Chondrocyte (in vitro differentiated cells): ENCODE measurements at regions not wholly inside any gene's neighbourhood (a gene's known extent, or its start where the extent isn't known, plus 50 kb on each side); places are given as distances from the start of the nearest gene placed in this dataset.
"Not testable (repeated sequence)": the region's sequence is repeated elsewhere in the genome, so short reads cannot be mapped to it uniquely, and the experiment has no call there.

Source experiments
- DNase-seq: peaks from one replicate; pipeline ENCODE4 v3.0.0; 2021; ENCODE audit warnings: mixed read lengths, low spot score
- H3K27ac Mint-ChIP-seq: one replicate; pipeline ENCODE4 v1.8.0; 2021; ENCODE audit warnings: mild to moderate bottlenecking, moderate library complexity, mixed read lengths; ENCODE audit not compliant: unreplicated experiment
- H3K27me3 Mint-ChIP-seq: 2 replicates; pipeline ENCODE4 v1.8.0; 2021; ENCODE audit warnings: low read depth, mixed read lengths
- H3K36me3 Mint-ChIP-seq: 2 replicates; pipeline ENCODE4 v1.8.0; 2021; ENCODE audit warnings: low read depth, mixed read lengths
- H3K4me1 Mint-ChIP-seq: 2 replicates; pipeline ENCODE4 v1.8.0; 2021; ENCODE audit warnings: low read depth, mild to moderate bottlenecking, mixed read lengths
- H3K4me3 Mint-ChIP-seq: one replicate; pipeline ENCODE4 v1.8.0; 2021; ENCODE audit warnings: mild to moderate bottlenecking, moderate library complexity, mixed read lengths; ENCODE audit not compliant: unreplicated experiment
- H3K9me3 Mint-ChIP-seq: 2 replicates; pipeline ENCODE4 v1.8.0; 2021; ENCODE audit warnings: low read depth, mixed read lengths
- CTCF ChIP-seq: fragments of 200-600 bp; sonication (generic); IDR thresholded peaks from 2 replicates; pipeline ENCODE4 v1.5.0; 2021; ENCODE audit warnings: antibody characterized with exemption, mild to moderate bottlenecking, moderate library complexity

GRCh38 chr22:27075891-27076290 lies 418.5 kb downstream of the MIAT start:
- H3K27me3 Mint-ChIP-seq = no peaks in the 10 kb centered on the region
- TF ChIP-seq CTCF = no peak
- H3K36me3 Mint-ChIP-seq = no peaks in the 10 kb centered on the region
- no peak for DNase-seq
- H3K27ac Mint-ChIP-seq = no peak overlapping the region
- H3K9me3 Mint-ChIP-seq = no peaks in the 10 kb centered on the region
- peaks cover 12% of the 10 kb centered on the region for H3K4me1 Mint-ChIP-seq
- no peak overlapping the region for H3K4me3 Mint-ChIP-seq

DNA sequence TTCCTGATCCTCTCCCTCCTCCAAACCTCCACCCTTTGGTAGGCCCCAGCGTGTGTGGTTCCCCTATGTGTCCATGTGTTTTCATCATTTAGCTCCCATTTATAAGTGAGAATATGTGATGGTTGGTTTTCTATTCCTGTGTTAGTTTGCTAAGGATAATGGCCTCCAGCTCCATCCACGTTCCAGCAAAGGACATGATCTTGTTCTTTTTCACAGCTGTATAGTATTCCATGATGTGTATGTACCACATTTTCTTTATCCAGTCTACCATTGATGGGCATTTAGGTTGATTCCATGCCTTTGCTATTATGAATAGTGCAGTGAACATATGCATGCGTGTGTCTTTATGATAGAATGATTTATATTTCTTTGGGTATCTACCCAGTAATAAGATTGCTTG lies 420.7 kb downstream of the MIAT start:
- H3K4me3 Mint-ChIP-seq, H3K27ac Mint-ChIP-seq, H3K9me3 Mint-ChIP-seq, H3K27me3 Mint-ChIP-seq, DNase-seq, H3K36me3 Mint-ChIP-seq: not testable (repeated sequence)
- peaks cover 12% of the 10 kb centered on the region for H3K4me1 Mint-ChIP-seq

DNA sequence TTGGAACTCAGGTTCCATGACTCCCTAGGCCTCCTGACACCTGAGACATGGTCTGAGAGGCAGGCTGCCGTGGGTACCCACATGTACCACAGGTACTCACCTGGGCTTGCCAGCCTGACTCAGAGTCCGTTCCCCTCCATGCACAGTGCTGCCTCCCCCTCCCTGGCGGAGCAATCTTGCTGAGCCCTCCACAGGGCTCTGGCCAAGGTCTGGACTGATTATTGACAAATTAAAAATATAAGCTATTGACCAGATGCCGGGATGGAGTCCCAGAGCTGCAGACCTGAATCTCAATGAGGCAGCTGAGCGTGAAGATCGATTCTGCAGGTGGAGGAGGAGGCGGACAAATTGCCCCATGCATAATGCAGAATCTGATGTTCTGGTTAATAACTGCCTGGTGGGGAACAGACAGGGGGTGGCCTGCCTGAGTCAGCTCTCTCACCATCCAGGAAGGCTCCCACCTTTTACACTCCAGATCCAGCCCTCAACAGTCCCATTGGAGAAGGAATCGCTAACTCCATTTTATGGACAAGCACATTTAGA lies 422.7 kb downstream of the MIAT start:
- Mint-ChIP-seq H3K4me3 (no peak overlapping the region), H3K36me3 (no peaks in the 10 kb centered on the region), H3K27me3 (no peaks in the 10 kb centered on the region), H3K9me3 (no peaks in the 10 kb centered on the region), H3K27ac (no peak overlapping the region), H3K4me1 (peaks cover 5% of the 10 kb centered on the region)
- TF ChIP-seq CTCF = no peak
- DNase-seq = no peak

DNA sequence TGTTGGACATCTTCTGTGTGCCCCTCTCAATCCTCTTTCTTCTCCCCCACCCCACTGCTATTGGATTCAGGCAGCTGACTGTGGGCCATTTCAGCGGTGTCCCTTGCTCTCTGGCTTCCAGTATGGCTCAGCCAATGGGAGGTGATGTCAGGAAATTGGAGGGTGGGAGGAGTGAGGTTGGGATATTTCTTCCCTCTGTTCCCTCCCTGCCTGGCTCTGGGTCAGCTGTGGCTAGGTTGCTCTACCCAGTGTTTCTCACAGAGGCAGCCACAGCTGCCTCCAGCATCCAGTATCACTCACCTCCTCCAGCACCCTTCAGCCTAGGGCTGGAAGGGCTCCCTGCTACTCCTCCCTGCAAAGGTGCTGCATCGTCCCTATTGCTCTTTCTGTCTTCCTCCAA lies 423.5 kb downstream of the MIAT start:
- TF ChIP-seq CTCF = no peak
- Mint-ChIP-seq H3K9me3 (no peaks in the 10 kb centered on the region), H3K4me3 (no peak overlapping the region), H3K4me1 (peaks cover 5% of the 10 kb centered on the region), H3K27me3 (no peaks in the 10 kb centered on the region), H3K36me3 (no peaks in the 10 kb centered on the region), H3K27ac (no peak overlapping the region)
- no peak for DNase-seq

- no peaks in the 10 kb centered on the region for H3K27me3 Mint-ChIP-seq
- peaks cover 20% of the 10 kb centered on the region for H3K4me1 Mint-ChIP-seq
- peaks cover 3% of the 10 kb centered on the region for H3K36me3 Mint-ChIP-seq
- no peak for TF ChIP-seq CTCF
- H3K9me3 Mint-ChIP-seq = peaks cover 8% of the 10 kb centered on the region
- no peak overlapping the region for H3K27ac Mint-ChIP-seq
- DNase-seq = no peak
- no peak overlapping the region for H3K4me3 Mint-ChIP-seq
Measured at GRCh38 chr22:27083610-27084009, 426.2 kb downstream of the MIAT start.

DNA sequence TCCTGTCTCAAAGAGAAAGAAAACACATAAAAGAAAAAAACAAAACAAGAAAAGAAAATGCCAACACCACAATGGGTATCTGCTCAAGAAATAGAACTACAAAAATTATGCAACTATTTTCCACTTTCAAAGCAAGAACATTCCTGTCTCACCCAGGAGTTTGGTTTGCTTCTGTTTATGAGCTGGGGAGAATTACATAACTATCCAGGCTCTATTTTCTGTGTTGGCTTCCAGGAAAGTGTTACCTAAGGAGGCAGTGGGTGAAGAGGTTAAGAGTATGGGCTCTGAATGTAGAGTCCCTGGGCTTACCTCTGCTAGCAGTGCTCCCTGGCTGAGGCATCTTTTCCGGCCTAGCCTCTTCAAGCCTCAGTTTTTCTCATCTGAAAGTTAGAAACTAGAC lies 426.7 kb downstream of the MIAT start:
- no peak overlapping the region for H3K27ac Mint-ChIP-seq
- peaks cover 8% of the 10 kb centered on the region for H3K9me3 Mint-ChIP-seq
- DNase-seq = no peak
- H3K27me3 Mint-ChIP-seq = no peaks in the 10 kb centered on the region
- peaks cover 15% of the 10 kb centered on the region for H3K4me1 Mint-ChIP-seq
- TF ChIP-seq CTCF = no peak
- peaks cover 5% of the 10 kb centered on the region for H3K36me3 Mint-ChIP-seq
- no peak overlapping the region for H3K4me3 Mint-ChIP-seq
